GM12878 (cell line): ENCODE measurements at regions not wholly inside any gene's neighbourhood (a gene's known extent, or its start where the extent isn't known, plus 50 kb on each side); places are given as distances from the start of the nearest gene placed in this dataset.

ENCODE experiments used
- ATAC-seq: fragments of 200-7000 bp; cut with Tn5 transposase; 3 replicates; pipeline ENCODE4 v1.9.1; 2020; ENCODE audit warnings: mild to moderate bottlenecking, moderate library complexity
- BruUV-seq: library from RNA; stranded (reverse); fragments of 400-500 nt; replicated peaks from 2 replicates; lab custom pipeline; 2021; lab: Mats Ljungman, UMichigan
- CTCF ChIA-PET: fragments of 300-600 bp; sonication (Branson Sonifier 250); formaldehyde crosslinking; extraction: SDS; loops from one replicate; lab custom pipeline; 2021; ENCODE audit warnings: inconsistent platforms; lab: Yijun Ruan, JAX
- POLR2A ChIA-PET: fragments of 350-600 bp; formaldehyde crosslinking; extraction: SDS; loops from one replicate; lab custom pipeline; 2021; ENCODE audit warnings: inconsistent platforms; lab: Charles Lee
- RAD21 ChIA-PET: fragments of 300-600 bp; sonication (Branson Sonifier 250); formaldehyde crosslinking; loops from one replicate; lab custom pipeline; 2023; ENCODE audit warnings: antibody characterized with exemption; ENCODE audit not compliant: unreplicated experiment; lab: Charles Lee
- SMC1A ChIA-PET: fragments of 300-600 bp; sonication (Branson Sonifier 250); formaldehyde crosslinking; loops from one replicate; lab custom pipeline; 2023; ENCODE audit not compliant: unreplicated experiment, uncharacterized antibody; lab: Charles Lee
- DNase-seq: peaks from one replicate; pipeline ENCODE4 v3.0.0-alpha.2; 2011; ENCODE audit warnings: low read depth, low spot score
- FAIRE-seq: peaks from 3 replicates; lab custom pipeline; 2011; peaks lifted over from hg19 to GRCh38; lab: Jason Lieb, UNC
- H2AFZ ChIP-seq: 2 replicates; pipeline ENCODE4 v1.6.0; 2011; ENCODE audit warnings: low read depth, low read length, control low read depth; ENCODE audit not compliant: control insufficient read depth
- H3K27ac ChIP-seq: 2 replicates; pipeline ENCODE4 v1.5.1; 2011; ENCODE audit warnings: control low read depth; ENCODE audit not compliant: control insufficient read depth, insufficient read depth
- H3K27me3 ChIP-seq, 2 experiments: replicated peaks in 1 of 2; 2 replicates each; pipeline versions ENCODE4 v1.6.0 to v1.6.1; 2011; ENCODE audit warnings: low read length in 1 of 2; ENCODE audit not compliant: control insufficient read depth in 2 of 2, insufficient read depth in 2 of 2
- H3K36me3 ChIP-seq, 2 experiments: 2 replicates each; pipeline ENCODE4 v1.5.1; 2011; ENCODE audit warnings: low read length in 1 of 2; ENCODE audit not compliant: control insufficient read depth in 2 of 2, insufficient read depth in 2 of 2
- H3K4me1 ChIP-seq: 2 replicates; pipeline ENCODE4 v1.6.1; 2011; ENCODE audit warnings: mild to moderate bottlenecking, low read length, moderate library complexity, mixed read lengths; ENCODE audit not compliant: control insufficient read depth, insufficient read depth
- H3K4me2 ChIP-seq: 2 replicates; pipeline ENCODE4 v1.6.0; 2011; ENCODE audit warnings: control low read depth; ENCODE audit not compliant: control insufficient read depth, insufficient read depth
- H3K4me3 ChIP-seq: fragments of 200-600 bp; sonication (generic); 2 replicates; pipeline ENCODE4 v1.5.1; 2016
- H3K79me2 ChIP-seq: 2 replicates; pipeline ENCODE4 v1.6.0; 2011; ENCODE audit warnings: low read length; ENCODE audit not compliant: control insufficient read depth, insufficient read depth
- H3K9ac ChIP-seq: 2 replicates; pipeline ENCODE4 v1.8.0; 2011; ENCODE audit warnings: low read length, control low read depth, mixed read lengths; ENCODE audit not compliant: control insufficient read depth, insufficient read depth
- H3K9me3 ChIP-seq: replicated peaks from 3 replicates; pipeline ENCODE4 v1.5.1; 2011; ENCODE audit warnings: mild to moderate bottlenecking, low read length; ENCODE audit not compliant: control insufficient read depth, insufficient read depth
- H4K20me1 ChIP-seq: 2 replicates; pipeline ENCODE4 v1.6.0; 2011; ENCODE audit not compliant: control insufficient read depth, insufficient read depth
- BCL3 ChIP-seq: IDR thresholded peaks from 2 replicates; pipeline ENCODE4 v1.6.1; 2011; ENCODE audit warnings: borderline replicate concordance, low read depth, mild to moderate bottlenecking, moderate library complexity, low read length; ENCODE audit not compliant: insufficient read depth, poor library complexity, severe bottlenecking
- BCLAF1 ChIP-seq: fragments of 450-650 bp; IDR thresholded peaks from 2 replicates; pipeline ENCODE4 v1.6.1; 2017; ENCODE audit warnings: antibody characterized with exemption, mild to moderate bottlenecking, moderate library complexity
- CREB1 ChIP-seq: IDR thresholded peaks from 2 replicates; pipeline ENCODE4 v1.6.1; 2012; ENCODE audit warnings: low read depth, mild to moderate bottlenecking, inconsistent platforms
- CREM ChIP-seq: IDR thresholded peaks from 2 replicates; pipeline ENCODE4 v1.6.1; 2014; ENCODE audit warnings: antibody characterized with exemption, low read depth
- GATAD2B ChIP-seq: fragments of 450-650 bp; conservative IDR thresholded peaks from 2 replicates; pipeline ENCODE4 v1.6.1; 2017; ENCODE audit warnings: low read depth, mild to moderate bottlenecking, moderate library complexity
- HCFC1 ChIP-seq: fragments of 150-350 bp; IDR thresholded peaks from 2 replicates; pipeline ENCODE4 v1.6.1; 2014; ENCODE audit warnings: low read length
- JUND ChIP-seq: IDR thresholded peaks from 2 replicates; pipeline ENCODE4 v1.6.1; 2012; ENCODE audit warnings: low read depth, mild to moderate bottlenecking, low read length, improper control_type of control experiment, moderate library complexity
- RCOR1 ChIP-seq: conservative IDR thresholded peaks from 2 replicates; pipeline ENCODE4 v1.6.1; 2012; ENCODE audit warnings: low read depth, low read length, improper control_type of control experiment
- STAT1 ChIP-seq: fragments of 450-650 bp; conservative IDR thresholded peaks from 2 replicates; pipeline ENCODE4 v1.6.1; 2014; ENCODE audit warnings: antibody characterized with exemption, mild to moderate bottlenecking
- ZBTB11 ChIP-seq: fragments of 450-650 bp; formaldehyde crosslinking; IDR thresholded peaks from 2 replicates; pipeline ENCODE4 v1.5.0; 2022; ENCODE audit warnings: mild to moderate bottlenecking, missing genetic modification characterization
- WGBS: methylation state at CpG from one replicate; pipeline ENCODE4 v1.1.6; 2016; ENCODE audit warnings: low lambda C conversion rate; ENCODE audit not compliant: insufficient replicate concordance, insufficient coverage; ENCODE audit errors: missing lambda C conversion rate; 5-methylcytosine and 5-hydroxymethylcytosine counted together
- in situ Hi-C: fragments of 300-500 bp; cut with MboI; formaldehyde crosslinking; loops from 9 replicates; pipeline ENCODE4 v1.14.3; 2018; ENCODE audit warnings: mixed read lengths
- intact Hi-C: fragments of 100-400 bp; cut with micrococcal nuclease; formaldehyde crosslinking; loops from one replicate; pipeline ENCODE4 v1.14.2; 2022; ENCODE audit not compliant: unreplicated experiment

- Histone ChIP-seq H4K20me1 (no peaks in the 10 kb centered on the region), H3K27ac (no peak overlapping the region), H2AFZ (no peak overlapping the region), H3K4me3 (no peak overlapping the region), H3K9me3 (no peaks in the 10 kb centered on the region), H3K36me3 (no peaks in the 10 kb centered on the region; a peak in 1 of 4 replicates), H3K79me2 (no peaks in the 10 kb centered on the region), H3K4me2 (no peak overlapping the region), H3K27me3 (no peaks in the 10 kb centered on the region), H3K4me1 (no peaks in the 10 kb centered on the region), H3K9ac (no peak overlapping the region)
- FAIRE-seq (no peak), ATAC-seq (no peak), DNase-seq (no peak)
- ChIA-PET SMC1A (no interaction called here), RAD21 (no interaction called here), POLR2A (no interaction called here), CTCF (no interaction called here)
- TF ChIP-seq ZBTB11 (no peak), BCL3 (no peak), STAT1 (no peak), RCOR1 (no peak), GATAD2B (no peak), HCFC1 (no peak), CREM (no peak), JUND (no peak), BCLAF1 (no peak), CREB1 (no peak)
- 0% methylated on average over 3 of the region's 3 CpGs for WGBS
- in situ Hi-C loops (no loop called here), intact Hi-C loops (loop anchor here (10.0 kb wide), 1 partner anchor 65 kb away; no protein-coding TSS in a partner anchor)
- no TSS peak for BruUV-seq
Measured at GRCh38 chr9:8019636-8020035, 220.1 kb upstream of the DMAC1 start.
